AG08396 (cell line): ENCODE measurements at regions not wholly inside any gene's neighbourhood (a gene's known extent, or its start where the extent isn't known, plus 50 kb on each side); places are given as distances from the start of the nearest gene placed in this dataset.

Source experiments
- DNase-seq: peaks from one replicate; pipeline ENCODE4 v3.0.0; 2012; ENCODE audit warnings: low spot score, mixed read lengths

DNA sequence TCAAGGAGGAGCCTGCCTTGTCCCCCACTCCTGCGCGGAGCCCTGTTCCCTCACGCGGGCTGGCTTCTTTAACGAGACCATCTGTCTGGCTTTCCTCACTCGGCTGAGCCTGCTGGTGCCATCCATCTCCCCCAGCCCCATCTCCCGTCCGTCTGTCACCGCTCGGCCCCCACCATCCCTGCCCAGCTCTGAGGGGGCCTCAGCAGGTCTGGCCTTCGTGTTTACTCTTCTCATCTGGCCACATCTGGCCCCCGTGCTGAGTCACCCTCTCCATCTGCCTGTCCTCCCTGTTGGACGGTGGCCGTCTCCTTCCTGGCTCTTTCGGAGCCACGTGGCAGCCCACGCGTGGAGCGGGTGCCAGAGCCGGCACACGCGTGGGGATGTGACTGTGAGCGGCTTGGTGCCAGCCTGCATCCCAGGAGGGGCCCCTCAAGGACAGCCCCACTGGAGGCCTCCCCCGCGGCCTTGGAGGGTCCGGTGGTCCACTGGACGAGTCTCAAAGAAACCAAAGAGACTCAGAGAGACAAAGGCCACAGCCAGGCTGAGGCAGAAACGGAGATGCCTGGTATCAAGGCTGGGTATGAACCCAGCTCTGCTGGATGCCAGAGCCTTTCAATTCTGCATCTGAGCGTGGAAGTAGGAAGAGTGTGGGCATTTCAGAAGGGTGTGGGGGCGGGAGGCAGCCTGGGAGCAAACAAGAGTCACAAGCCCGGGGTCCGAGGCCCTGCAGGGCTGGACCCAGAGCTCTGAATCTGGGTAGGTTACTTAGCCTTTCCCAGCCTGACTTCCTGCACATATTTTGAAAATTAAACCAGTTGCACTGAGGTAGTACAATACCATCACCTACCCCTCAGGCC lies 76.7 kb upstream of the UNC5A start:
- DNase-seq: no peak

DNA sequence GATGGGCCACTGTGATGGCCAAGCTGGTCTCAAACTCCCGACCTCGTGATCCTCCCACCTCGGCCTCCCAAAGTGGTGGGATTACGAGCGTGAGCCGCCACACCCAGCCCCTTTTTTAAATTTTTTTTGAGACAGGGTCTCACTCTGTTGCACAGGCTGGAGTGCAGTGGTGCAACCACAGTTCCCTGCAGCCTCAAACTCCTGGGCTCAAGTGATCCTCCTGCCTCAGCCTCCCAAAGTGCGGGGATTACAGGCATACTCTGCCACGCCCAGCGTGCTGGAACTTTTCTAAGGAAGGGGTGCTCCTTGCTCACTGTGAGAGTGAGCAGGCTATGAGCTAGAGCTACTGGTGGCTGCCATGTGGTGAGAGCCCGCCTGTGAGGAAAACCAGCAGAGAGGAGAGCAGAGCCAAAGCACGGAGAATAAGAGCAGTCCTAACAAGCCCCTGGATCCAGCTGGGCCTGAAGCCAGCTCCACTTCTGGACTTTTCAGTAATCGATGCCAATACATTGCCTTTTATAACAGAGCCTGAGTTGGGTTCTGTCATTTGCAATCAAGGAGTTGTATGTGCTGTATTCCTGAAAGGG lies 75.5 kb upstream of the UNC5A start:
- DNase-seq: no peak

DNA sequence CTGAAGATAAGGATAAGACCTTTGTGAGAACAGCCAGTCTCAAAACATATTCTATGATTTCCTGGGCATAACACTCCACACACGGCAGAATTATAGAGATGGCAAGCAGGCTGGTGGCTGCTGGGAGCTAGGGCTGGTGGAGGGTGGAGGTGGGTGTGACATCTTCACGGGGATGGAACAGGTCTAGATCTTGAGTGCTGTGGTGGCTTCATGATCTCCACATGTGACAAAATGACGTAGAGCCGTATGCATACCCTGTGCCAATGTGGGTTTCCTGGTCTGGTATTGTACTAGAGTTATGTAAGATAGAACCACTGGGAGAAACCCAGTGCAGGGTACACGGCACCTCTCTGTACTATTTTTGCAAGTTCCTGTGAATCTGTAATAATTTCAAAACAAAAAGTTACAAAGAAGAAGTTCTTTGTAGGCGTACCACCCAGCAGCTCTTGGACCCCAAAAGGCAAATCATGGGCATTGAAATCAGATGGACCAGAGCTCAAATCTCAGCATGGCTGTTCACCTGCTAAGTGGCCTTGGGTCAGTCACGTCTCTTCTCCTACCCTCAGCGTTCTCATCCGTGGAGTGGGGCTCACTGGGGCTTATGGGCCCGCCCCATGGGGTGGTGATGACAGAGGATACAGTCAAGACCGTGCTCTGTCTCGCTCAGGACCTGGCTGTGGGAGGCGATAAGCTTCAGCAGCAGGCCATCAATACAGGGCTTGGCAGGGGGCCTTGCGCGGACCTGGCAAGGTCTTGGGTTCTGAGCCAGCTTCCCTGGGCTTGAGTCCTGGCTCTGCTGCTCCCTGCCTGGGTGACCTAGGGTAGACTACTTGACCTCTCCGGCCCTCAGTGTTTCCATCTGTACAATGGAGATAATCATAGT lies 74.7 kb upstream of the UNC5A start:
- no peak for DNase-seq

DNA sequence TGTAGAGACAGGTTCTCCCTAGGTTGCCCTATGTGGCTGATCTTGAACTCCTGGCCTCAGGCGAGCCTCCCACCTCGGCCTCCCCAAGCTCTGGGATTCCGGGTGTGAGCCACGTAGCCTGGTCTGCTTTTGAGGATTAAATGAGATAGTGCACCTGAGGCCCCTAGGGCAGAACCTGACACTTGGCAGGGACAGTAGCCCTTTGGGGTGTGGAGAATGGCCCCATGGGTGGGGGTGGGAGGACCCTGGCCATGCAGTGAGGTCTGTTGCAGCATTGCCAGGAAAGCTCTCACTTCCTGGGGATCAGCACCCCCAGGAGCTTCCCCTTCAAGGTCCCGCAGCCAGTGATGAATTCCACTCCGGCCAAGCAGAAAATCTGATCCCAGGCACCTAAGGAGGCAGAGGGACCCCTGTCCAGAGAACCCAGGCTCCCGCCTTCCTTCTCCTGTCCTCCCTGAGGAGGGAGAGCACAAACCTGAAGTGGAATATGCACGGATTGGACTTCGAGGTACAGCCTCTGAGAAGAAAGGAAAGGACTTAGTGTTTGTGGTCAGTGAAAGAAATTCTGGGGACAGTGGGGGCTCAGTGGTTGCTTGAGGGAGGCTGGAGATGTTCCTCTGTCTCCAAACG lies 73.9 kb upstream of the UNC5A start:
- DNase-seq: no peak

DNA sequence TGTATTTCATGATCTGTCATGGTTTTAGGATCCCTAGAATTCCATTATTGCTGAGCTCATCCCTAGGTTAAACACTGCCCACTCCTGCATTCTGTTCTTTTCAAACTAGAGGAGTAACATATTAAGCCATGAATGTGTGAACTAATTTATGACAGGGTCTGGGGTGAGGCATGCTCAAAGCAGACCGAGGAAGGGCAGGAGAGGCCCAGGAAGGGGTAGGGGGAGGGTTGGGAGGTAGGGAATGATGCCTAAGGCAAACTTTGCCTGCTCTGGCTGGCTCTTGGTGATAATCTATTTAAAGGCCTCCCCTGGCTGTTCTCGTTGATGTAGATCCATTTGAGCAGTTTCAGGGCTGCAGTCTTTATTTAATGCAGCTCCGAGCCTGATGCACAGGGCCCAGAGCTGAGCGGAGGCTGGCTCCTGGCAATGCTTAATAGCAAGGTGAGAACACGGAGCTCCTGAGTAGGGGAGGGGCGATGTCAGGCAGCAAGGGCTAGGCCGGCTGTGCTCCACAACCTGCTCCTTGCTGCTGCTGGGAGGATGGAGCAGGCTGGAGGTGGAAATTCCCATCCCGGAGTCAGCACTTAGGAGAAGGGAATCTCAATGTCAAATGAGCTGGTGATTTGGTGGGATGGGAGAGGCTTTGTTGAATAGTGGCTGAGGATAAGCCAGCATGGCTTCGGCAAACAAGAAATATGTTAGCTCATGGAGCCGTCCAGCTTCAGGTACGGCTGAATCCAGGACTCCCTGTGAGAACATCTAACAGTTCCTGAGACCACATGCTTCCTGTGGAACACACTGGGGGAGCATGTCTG lies 73.2 kb upstream of the UNC5A start:
- no peak for DNase-seq

DNA sequence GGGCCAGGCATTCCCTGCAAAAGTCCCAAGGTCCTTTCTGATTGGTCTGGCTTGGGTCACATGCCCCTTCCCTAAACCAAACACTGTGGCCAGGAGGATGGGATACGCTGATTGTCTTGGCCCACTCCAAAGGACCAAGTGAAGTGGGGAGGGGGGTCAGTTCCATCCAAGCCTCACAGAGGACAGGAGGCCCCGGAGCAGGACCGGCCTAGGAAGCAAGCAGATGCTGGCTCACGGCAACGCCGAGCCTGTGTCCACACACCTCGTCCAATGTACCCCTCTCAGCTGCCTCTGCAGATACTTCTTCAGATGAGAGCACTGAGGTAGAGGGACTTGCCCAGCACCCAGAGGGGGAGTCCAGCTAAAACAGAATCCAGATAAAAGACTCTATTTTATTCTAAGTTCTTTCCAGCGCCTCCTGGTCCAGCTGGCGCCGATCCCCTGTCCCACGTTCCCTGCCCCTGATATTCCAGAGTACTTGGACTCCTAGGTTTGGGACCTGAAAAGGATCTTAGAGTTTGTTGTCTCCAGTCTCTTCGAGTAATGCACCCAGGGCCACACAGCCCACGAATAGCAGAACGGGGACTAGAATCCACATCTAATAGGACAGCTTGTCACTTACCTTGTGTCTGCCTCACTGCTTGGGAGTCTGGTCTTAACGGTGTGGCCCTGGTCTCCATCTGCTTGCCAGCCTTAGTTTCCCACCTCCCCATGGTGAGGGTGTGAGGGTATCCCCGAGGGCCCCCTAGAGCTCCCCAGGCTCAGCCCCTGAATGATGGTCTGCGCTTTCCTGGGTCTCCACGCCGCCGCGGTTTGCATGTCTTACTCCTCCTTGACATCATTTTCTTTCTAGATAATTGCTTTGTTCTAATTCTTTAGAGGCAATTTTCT lies 72.4 kb upstream of the UNC5A start:
- no peak for DNase-seq

DNA sequence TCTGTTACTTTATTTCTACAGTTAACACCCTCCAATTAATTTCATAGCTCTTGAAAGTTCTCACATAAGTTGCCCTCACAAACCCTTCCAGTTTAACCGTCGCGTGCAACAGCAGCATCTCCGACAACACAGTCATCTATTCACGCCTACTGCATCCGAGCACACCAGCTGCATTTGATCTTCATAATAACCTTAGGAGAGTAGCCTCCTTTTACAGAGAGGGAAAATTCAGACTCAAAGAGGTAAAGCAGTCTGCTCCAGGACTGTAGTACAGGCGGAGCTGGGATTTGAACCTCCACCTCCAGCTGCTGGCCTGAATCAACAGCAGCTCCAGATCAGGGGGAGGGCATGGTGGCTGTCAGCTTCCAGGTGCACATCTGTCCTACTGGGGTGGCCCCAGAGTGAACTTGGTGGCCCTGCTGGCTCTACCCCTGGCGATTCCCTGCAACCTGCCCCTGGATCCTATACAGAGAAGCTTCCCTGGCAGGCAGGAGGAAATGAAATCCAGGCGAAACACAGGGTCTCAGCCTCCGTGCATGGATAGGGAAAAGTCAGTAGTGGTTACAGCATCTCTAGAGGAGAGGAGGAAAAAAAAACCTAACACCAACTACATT lies 71.6 kb upstream of the UNC5A start:
- DNase-seq: no peak

DNA sequence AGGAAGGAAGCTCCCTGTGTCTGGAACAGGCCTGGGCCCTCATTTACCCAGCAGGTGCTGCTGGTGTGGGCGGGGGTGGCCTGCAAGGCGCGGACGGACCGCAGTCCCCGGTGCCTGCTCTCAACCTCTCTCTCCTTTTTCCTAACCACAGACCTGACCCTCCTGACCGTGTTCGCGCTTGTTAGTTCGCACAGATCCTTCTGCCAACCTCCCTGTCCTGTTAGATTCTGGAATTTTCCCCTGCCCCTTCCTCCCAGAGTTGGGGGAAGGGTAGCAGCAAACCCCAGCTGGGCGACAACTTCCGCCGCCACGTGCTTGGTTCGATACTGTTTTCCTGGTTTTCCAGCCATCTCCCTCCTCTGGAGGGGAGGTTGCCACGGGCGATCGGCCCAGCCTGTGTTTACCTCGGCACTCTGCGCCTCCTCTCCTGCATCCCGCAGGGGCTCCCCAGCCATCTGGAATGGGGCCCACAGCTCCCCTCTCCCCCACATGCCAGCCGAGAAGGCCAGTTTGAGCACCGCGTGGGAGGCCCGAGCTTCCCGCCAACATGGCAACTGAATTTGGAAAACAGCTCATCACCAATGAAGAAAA lies 70.8 kb upstream of the UNC5A start:
- DNase-seq: no peak

DNA sequence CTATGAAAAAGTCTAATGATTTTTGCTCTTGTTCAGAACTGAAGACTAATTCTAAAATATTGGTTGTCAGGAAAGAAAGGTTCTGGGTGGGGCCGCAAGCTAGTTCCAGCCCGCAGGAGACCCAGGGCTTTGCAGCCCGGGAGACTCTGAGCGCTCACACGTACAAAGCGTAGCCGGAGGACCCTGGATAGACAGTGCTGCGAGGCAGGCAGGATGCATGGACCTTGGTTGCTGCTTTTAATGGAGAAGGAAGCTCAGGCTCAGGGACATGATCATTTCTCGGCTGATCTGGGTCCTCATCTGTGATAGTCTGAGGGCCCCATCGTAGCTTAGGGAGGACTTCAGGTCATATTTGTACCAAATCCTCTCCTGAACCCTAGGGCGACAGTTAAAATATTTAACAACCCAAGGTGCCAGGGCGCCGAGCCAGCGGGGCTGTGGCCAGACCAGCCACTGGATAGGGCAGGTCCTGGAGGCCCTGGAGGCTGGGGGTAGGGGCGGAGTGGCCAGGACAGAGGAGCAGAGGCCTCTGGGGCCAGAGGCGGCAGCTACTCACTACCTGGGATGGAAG lies 70.1 kb upstream of the UNC5A start:
- peak; percentile 1 for DNase-seq

DNA sequence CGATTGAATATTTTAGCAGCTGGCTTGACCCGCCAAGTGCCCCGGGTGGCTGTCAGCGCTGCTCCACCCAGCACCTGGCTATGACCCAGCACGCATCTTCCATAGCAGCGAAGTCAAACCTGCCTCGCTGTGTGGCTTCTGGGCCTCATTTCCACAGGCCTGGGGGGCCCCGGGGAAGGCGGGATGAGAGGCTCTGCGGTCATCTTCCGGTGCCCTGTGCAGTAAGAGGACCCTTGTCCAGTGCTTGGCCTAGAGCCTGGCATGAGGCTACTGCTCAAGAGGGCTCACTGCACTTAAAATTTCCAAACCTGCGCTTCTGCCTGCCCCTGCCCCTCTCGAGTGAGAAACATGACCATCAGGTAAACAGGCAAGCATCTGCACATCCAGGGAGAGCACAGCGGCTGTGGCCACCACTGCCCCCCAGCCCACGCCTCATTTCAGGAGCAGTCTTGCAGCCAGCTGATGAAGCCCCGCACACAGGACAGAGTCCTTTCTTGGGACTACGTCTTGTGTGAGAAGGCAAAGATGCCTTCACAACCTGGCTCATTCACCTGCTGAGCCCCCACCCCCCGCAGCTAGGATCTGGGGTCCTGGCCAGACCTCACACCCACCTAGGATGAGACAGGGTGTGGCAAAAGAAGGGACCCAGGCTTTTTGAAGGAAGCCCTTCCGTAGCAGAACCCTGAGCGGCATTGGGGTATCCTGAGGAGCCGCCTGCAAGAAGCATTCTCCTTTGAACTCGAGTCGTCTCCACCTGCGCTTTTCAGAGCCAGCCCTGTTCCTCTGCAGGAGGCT lies 69.5 kb upstream of the UNC5A start:
- peak; percentile 2 for DNase-seq

DNA sequence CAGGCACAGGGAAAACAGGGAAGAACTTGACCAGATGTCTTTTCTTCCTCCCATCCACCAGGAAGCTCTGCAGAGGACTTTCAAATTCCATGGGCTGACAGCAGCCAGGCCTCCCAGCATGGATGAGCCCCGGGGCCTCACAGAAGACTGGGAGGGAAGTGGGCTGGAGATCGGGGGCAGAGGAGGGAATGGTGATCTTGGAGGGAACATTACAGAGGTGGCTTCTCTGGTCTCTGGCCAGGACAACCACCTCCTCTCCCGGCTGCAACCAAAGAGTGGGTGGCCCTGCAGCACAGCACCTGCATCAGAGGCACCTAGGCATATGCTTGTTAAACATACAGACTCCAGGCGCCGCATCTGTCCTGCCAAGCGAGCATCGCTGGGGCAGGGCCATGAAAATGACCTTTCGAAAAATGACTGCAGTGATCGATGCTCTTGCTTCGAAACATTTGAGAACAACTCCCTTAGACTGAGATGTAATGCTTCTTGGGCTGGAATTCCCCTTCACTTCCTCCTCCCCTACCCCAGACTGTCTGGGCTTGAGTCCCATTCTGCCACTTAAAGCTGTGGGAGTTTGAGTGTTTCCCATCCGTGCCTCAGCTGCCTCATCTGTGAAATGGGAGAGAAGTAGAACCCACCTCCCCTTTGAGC lies 68.7 kb upstream of the UNC5A start:
- peak; percentile 4 for DNase-seq

DNA sequence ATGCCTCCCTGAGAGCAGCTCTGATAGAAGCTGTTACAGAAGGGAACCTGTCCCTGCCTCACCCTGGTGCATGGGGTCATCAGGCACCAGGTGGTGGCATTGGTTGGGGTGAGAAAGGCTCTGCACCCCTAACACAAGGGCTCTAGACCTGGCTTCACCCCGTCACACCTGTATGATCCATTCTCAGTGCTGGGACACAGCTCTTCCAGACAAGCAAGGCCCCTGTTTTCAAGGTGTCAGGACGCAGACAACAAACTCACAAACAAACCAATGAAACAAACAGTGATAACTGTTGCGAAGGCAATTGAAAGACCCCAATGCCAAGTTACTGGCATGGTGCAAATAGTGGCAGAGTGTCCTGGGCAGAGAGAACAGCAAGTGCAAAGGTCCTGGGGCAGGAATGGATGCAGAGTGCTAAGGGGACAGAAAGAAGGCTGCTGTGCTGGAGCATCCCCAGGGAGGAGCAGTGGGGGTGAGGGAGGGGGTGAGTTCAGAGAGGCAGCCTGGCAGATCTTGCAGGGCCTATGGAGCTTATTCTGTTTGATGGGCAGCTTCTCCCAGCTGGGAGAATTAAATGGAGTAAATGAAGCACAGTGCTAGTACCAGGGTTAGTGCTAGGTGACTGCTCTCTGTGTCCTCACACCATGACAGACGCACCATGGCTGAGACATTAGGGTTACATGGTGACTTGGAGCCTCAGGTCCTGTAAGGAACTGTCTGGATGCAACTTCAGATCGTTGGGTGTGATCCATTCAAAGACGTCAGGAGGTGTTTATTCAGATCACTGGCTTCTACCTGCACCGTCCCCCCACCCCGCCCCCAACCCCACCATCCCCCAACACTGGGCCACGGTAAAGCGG lies 67.9 kb upstream of the UNC5A start:
- peak; percentile 3 for DNase-seq

DNA sequence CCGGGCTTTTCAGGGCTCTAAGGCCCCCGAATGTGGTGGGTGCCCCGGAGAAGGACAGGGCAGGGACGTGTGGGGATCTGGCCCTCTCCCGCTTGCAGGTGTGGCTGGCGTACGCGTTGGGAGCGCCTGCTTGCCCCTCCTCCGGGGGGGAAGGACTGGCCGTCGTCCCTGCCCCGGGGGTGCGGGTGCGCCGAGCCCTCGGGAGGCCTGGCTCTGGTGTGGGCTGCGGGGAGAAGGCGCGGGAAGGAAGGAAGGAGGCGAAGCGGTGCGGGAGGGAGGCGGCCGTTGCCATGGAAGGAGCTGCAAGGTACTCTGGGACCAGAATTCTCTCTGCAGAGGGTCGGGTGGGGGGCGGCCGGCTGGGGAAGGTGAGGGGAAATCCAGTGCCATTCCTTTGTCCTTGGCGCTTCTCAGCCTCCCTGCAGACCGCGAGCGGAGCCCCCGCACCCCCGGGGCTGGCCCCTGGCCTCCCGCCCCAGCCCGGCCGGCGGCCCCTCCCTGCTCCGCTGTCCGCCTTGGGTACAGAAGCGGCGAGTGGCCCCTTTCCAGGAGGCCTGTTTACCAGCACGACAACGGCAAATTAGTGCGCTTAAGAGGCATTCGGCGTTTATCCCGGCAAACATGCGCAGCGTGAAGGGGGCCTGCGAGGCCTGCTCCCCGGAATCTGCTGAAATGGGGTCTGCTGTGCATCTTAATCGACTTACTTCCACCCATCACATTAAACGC lies 67.1 kb upstream of the UNC5A start:
- peak; percentile 3 for DNase-seq

DNA sequence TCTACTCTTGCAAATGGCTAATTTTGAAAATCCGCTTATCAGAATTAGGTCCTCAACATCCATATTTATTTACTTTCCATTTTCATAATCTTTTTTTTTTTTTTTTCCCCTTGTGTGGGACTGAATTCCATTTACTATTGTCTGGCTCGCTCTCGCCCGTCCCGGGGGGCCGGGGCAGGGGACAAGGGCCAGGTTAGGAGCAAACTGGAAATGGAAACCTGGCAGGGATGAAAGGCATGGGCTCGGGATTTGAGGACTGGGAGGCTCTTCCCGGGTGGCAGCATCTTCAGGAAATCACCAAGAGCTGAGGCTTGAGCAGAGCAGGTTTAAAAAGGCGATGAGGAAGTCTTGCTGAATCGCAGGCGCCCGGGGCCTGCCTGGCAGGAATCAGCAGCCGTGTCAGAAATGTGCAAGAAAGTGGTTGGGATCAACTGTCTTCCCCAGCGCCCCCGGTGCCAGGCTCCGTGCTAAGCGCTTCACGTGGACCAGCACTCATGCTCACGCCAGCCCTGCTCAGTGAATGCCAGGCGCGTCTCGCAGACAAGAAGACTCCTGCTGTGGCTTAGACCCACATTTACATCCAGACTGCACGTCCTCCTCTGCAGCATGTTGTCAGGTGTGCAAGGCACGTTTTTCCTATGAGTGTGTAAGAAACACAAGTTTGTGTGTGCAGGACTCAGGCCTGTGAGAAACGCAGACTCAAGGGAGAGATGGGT lies 66.3 kb upstream of the UNC5A start:
- DNase-seq: peak; percentile 8

DNA sequence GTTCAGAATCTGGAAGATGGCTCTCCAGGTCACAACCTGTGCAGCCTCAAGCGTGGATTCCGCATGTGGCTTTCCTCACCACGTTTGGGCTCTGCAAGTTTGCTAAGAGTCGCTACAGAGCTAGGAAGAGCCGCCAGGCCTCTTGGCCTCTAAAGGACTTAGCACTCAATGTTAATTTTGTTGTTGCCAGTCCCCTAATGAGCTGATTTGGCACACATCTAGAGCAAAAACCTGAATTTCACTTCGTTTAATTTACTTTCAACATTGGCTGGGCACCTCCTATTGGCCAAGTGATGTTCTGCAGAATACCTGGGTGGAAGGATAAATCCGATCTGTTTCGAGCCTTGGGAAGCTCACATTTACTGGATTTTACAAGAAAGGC lies 65.8 kb upstream of the UNC5A start:
- DNase-seq: peak; percentile 3

DNA sequence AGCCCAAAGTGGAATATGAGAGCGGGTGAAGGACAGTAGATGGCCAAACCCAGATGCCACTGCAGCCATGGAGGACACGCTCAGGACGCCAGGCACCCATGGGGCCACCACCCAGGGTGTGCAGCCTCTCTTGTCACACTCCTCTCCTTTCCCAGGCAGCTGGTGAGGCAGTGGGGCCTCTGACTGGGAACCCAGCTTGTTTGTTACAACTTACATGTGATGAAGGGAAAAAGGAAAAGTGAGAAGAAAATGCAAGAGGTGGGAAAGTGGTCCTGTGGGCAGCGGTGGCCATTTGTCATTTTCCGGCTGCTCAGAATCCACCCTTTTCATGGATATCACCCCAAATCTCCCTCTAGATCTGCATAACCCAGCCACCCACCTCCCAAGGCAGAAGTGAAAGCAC lies 62.7 kb upstream of the UNC5A start:
- DNase-seq: no peak
